Trophoblast cell (in vitro differentiated cells and primary cell): ENCODE measurements at regions not wholly inside any gene's neighbourhood (a gene's known extent, or its start where the extent isn't known, plus 50 kb on each side); places are given as distances from the start of the nearest gene placed in this dataset.

Source experiments
- DNase-seq, 2 donors: peaks; one replicate each; pipeline ENCODE4 v3.0.0-alpha.2; 2016
- H2AFZ ChIP-seq: 2 replicates; pipeline ENCODE4 v1.6.1; 2013; ENCODE audit warnings: low read length, moderate library complexity, mild to moderate bottlenecking; ENCODE audit not compliant: insufficient read depth, poor library complexity
- H2AK5ac ChIP-seq: 2 replicates; pipeline ENCODE4 v1.6.1; 2013; ENCODE audit warnings: mild to moderate bottlenecking, low read length
- H2BK120ac ChIP-seq: 2 replicates; pipeline ENCODE4 v1.6.1; 2013; ENCODE audit warnings: low read length, mild to moderate bottlenecking, moderate library complexity; ENCODE audit not compliant: insufficient read depth, poor library complexity
- H2BK12ac ChIP-seq: 2 replicates; pipeline ENCODE4 v1.6.1; 2013; ENCODE audit warnings: mild to moderate bottlenecking, low read length, moderate library complexity
- H2BK5ac ChIP-seq: 2 replicates; pipeline ENCODE4 v1.6.1; 2013; ENCODE audit warnings: low read length, low read depth, moderate library complexity, mild to moderate bottlenecking; ENCODE audit not compliant: poor library complexity
- H3K14ac ChIP-seq: 2 replicates; pipeline ENCODE4 v1.6.1; 2013; ENCODE audit warnings: mild to moderate bottlenecking, low read length
- H3K18ac ChIP-seq: 2 replicates; pipeline ENCODE4 v1.6.1; 2013; ENCODE audit warnings: mild to moderate bottlenecking, low read length
- H3K23ac ChIP-seq: 2 replicates; pipeline ENCODE4 v1.6.1; 2013; ENCODE audit warnings: low read length
- H3K27ac ChIP-seq: 2 replicates; pipeline ENCODE4 v1.5.1; 2013; ENCODE audit warnings: low read depth, mild to moderate bottlenecking, inconsistent platforms, low read length, moderate library complexity
- H3K27me3 ChIP-seq: 2 replicates; pipeline ENCODE4 v1.6.1; 2013; ENCODE audit warnings: inconsistent platforms, mild to moderate bottlenecking, low read length, moderate library complexity; ENCODE audit not compliant: insufficient read depth
- H3K36me3 ChIP-seq, 2 experiments: 1 replicate in 1 of 2; 2 replicates in 1 of 2; pipeline ENCODE4 v1.6.1; 2013; ENCODE audit warnings: low read length in 2 of 2, mild to moderate bottlenecking in 2 of 2, moderate library complexity in 1 of 2; ENCODE audit not compliant: insufficient read depth in 2 of 2, control insufficient read depth in 1 of 2
- H3K4ac ChIP-seq: 2 replicates; pipeline ENCODE4 v1.6.1; 2013; ENCODE audit warnings: low read depth, mild to moderate bottlenecking, low read length, moderate library complexity
- H3K4me1 ChIP-seq, 2 experiments: 1 replicate in 1 of 2; 2 replicates in 1 of 2; pipeline ENCODE4 v1.6.1; 2013; ENCODE audit warnings: low read length in 2 of 2, mild to moderate bottlenecking in 2 of 2, moderate library complexity in 1 of 2; ENCODE audit not compliant: insufficient read depth in 2 of 2, control insufficient read depth in 1 of 2
- H3K4me2 ChIP-seq: 2 replicates; pipeline ENCODE4 v1.6.1; 2013; ENCODE audit warnings: inconsistent platforms, mild to moderate bottlenecking, low read length, moderate library complexity
- H3K4me3 ChIP-seq: 2 replicates; pipeline ENCODE4 v1.5.1; 2013; ENCODE audit warnings: mild to moderate bottlenecking, low read depth, low read length, inconsistent platforms
- H3K79me1 ChIP-seq: one replicate; pipeline ENCODE4 v1.6.1; 2013; ENCODE audit warnings: low read length
- H3K79me2 ChIP-seq: 2 replicates; pipeline ENCODE4 v1.6.1; 2013; ENCODE audit warnings: low read length, mild to moderate bottlenecking; ENCODE audit not compliant: control insufficient read depth, insufficient read depth, poor library complexity
- H3K9ac ChIP-seq: 2 replicates; pipeline ENCODE4 v1.6.1; 2013; ENCODE audit warnings: mild to moderate bottlenecking, low read length
- H3K9me3 ChIP-seq: 2 replicates; pipeline ENCODE4 v1.6.1; 2013; ENCODE audit warnings: low read depth, mild to moderate bottlenecking, control low read depth, inconsistent platforms, low read length; ENCODE audit not compliant: insufficient read depth
- H4K12ac ChIP-seq: 2 replicates; pipeline ENCODE4 v1.6.1; 2013; ENCODE audit warnings: low read depth, mild to moderate bottlenecking, low read length, moderate library complexity
- H4K8ac ChIP-seq: 2 replicates; pipeline ENCODE4 v1.6.1; 2013; ENCODE audit warnings: low read depth, mild to moderate bottlenecking, low read length, moderate library complexity
- H4K91ac ChIP-seq: one replicate; pipeline ENCODE4 v1.6.1; 2013; ENCODE audit warnings: low read depth, mild to moderate bottlenecking, low read length, moderate library complexity
- WGBS: extraction: QIAGEN DNeasy Blood & Tissue Kit; methylation state at CpG from one replicate; pipeline ENCODE4 v1.1.7; 2013; ENCODE audit warnings: missing lambda C conversion rate; ENCODE audit not compliant: insufficient read length, insufficient coverage; ENCODE audit errors: extremely low coverage; 5-methylcytosine and 5-hydroxymethylcytosine counted together

DNA sequence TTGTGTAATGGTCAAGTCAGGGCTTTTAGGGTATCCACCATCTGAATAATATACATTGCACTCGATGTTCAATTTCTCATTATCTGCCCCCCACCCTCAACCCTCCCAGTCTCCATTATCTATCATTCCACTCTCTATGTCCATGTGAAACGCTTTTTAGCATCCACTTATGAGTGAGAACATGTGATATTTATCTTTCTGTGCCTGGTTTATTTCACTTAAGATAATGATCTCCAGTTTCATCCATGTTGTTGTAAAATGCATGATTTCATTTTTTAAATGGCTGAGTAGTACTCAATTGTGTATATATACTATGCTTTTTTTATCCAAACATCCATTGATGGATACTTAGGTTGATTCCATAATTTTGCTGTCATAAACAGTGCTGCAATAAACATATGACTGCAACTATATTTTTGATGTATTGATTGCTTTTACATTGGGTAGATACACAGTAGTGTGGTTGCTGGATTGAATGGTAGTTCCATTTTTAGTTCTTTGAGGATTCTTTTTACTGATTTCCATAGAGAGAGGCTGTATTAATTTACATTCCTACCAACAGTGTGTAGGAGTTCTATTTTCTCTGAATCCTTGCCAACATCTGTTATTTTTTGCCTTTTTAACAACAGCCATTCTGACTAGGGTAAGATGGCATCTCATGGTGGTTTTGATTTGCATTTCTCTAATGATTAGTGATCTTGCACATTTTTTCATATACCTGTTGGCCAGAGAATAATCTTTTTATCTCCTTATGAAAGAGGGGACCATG is 332.9 kb upstream of the TGFBR2 start:
- H4K12ac ChIP-seq: no peak overlapping the region
- H3K36me3 ChIP-seq: no peaks in the 10 kb centered on the region
- no peak overlapping the region for H4K91ac ChIP-seq
- H3K27me3 ChIP-seq: no peaks in the 10 kb centered on the region
- peaks cover 1% of the 10 kb centered on the region for H3K9me3 ChIP-seq
- no peak overlapping the region for H3K9ac ChIP-seq
- H2BK12ac ChIP-seq: no peak overlapping the region
- no peak overlapping the region for H3K4ac ChIP-seq
- H3K14ac ChIP-seq: no peak overlapping the region
- no peak overlapping the region for H3K18ac ChIP-seq
- no peak overlapping the region for H2AK5ac ChIP-seq
- no peaks in the 10 kb centered on the region for H3K79me1 ChIP-seq
- H3K4me1 ChIP-seq: no peaks in the 10 kb centered on the region
- no CpG with 5 or more reads among the region's 2 CpGs for WGBS
- H3K4me3 ChIP-seq: no peak overlapping the region
- H3K27ac ChIP-seq: no peak overlapping the region
- no peak for DNase-seq
- no peak overlapping the region for H3K4me2 ChIP-seq
- H3K23ac ChIP-seq: no peak overlapping the region
- no peak overlapping the region for H4K8ac ChIP-seq
- no peaks in the 10 kb centered on the region for H3K79me2 ChIP-seq
- no peak overlapping the region for H2BK120ac ChIP-seq
- H2BK5ac ChIP-seq: no peak overlapping the region
- no peak overlapping the region for H2AFZ ChIP-seq

DNA sequence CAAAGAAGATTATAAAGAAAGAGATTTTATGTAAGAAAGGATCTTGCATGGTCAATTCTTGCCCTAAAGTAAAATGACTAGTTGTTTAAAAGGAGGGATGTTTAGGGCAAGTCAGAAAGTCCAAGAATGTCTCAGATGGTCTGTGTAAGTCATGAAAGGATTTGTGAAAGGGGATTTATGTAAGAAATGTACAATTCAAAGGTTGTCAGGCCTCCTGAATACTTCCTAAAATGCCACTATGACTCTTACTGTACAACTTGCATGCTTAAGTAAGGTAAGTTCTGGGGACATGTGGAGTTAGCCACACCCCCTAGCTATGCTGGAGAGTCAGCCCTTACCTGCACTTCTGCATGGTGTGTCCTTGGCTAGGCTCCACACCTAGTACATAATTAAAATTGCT is 328.9 kb upstream of the TGFBR2 start:
- Histone ChIP-seq H3K79me1 (no peaks in the 10 kb centered on the region), H4K8ac (no peak overlapping the region), H3K36me3 (no peaks in the 10 kb centered on the region), H3K23ac (no peak overlapping the region), H2AFZ (no peak overlapping the region), H2BK12ac (no peak overlapping the region), H3K9ac (no peak overlapping the region), H3K27ac (no peak overlapping the region), H2BK120ac (no peak overlapping the region), H3K4me3 (no peak overlapping the region), H3K18ac (no peak overlapping the region), H4K12ac (no peak overlapping the region), H2AK5ac (no peak overlapping the region), H3K9me3 (peaks cover 1% of the 10 kb centered on the region), H4K91ac (no peak overlapping the region), H3K79me2 (no peaks in the 10 kb centered on the region), H3K14ac (no peak overlapping the region), H2BK5ac (no peak overlapping the region), H3K4me2 (no peak overlapping the region), H3K27me3 (no peaks in the 10 kb centered on the region), H3K4ac (no peak overlapping the region), H3K4me1 (no peaks in the 10 kb centered on the region)
- DNase-seq: peak in 1 of 2 donors; percentile 25

DNA sequence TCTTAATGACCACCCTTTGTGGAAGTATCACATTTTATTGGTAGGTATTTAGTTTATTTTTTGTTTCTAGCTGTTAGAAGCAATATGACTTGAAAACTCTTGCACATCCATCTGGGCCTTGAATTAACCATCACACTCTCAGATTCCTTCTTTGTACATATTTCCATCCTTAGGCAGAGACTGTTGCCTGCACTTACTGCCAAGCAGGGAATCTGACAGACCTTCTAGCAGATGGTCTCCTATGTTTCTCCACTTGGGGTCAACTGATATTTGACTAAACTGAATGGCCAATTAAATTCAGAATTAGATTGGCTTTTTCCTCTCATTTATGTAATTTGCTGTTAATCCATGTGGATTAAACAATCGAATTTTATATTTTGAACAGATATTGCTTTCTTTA is 324.9 kb upstream of the TGFBR2 start:
- H3K9me3 ChIP-seq: peaks cover 1% of the 10 kb centered on the region

DNA sequence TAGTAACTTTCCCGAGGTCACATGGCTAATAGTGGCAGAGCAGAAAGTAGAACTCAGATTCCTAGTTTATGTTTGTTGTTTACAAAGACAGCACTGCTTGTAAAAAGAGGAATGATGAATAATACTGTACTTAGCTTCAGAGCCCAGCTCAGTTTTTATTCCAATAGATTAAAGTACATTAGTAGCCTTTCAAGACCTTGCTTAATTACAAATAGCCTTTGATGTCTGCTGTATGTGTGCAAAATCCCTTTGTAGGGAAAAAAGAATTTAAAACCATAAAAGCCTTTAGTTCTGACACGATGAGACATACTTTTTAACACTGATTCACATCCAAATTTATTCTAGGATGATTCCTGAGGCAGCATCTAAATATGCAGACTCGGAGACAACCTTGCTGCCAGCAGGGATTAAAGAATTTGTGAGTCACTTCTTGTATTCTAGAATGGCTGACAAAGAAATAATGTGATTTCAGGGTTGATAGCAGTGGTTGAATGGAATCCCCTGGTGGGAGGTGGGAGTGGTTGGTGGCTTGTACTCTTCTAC is 324.2 kb upstream of the TGFBR2 start:
- H3K79me2 ChIP-seq: no peaks in the 10 kb centered on the region
- no CpG with 5 or more reads among the region's 3 CpGs for WGBS
- H2BK5ac ChIP-seq: no peak overlapping the region
- H4K12ac ChIP-seq: no peak overlapping the region
- no peak overlapping the region for H4K8ac ChIP-seq
- no peak overlapping the region for H4K91ac ChIP-seq
- H3K18ac ChIP-seq: no peak overlapping the region
- H3K27ac ChIP-seq: no peak overlapping the region
- no peaks in the 10 kb centered on the region for H3K36me3 ChIP-seq
- no peak overlapping the region for H3K14ac ChIP-seq
- peaks cover 0 to 2% of the 10 kb centered on the region in 2 experiments for H3K4me1 ChIP-seq
- no peak overlapping the region for H2BK12ac ChIP-seq
- no peaks in the 10 kb centered on the region for H3K27me3 ChIP-seq
- H2BK120ac ChIP-seq: no peak overlapping the region
- no peak overlapping the region for H3K4me3 ChIP-seq
- H3K79me1 ChIP-seq: no peaks in the 10 kb centered on the region
- DNase-seq: peak; percentile 55 to 83
- H3K4me2 ChIP-seq: no peak overlapping the region
- H3K4ac ChIP-seq: no peak overlapping the region
- no peak overlapping the region for H2AFZ ChIP-seq
- no peak overlapping the region for H3K9ac ChIP-seq
- H3K23ac ChIP-seq: no peak overlapping the region
- peaks cover 1% of the 10 kb centered on the region for H3K9me3 ChIP-seq
- no peak overlapping the region for H2AK5ac ChIP-seq

More for the DNA sequence above, 324.9 kb upstream of the TGFBR2 start:
- Histone ChIP-seq H3K4me2 (no peak overlapping the region), H2AFZ (no peak overlapping the region), H3K27ac (no peak overlapping the region), H4K12ac (no peak overlapping the region), H3K4me3 (no peak overlapping the region), H3K79me1 (no peaks in the 10 kb centered on the region), H2BK12ac (no peak overlapping the region), H3K36me3 (no peaks in the 10 kb centered on the region), H3K9ac (no peak overlapping the region), H4K91ac (peak overlapping the region; percentile 24), H3K27me3 (no peaks in the 10 kb centered on the region), H2BK5ac (peak overlapping the region; percentile 63), H2BK120ac (peak overlapping the region; percentile 66), H4K8ac (no peak overlapping the region), H2AK5ac (no peak overlapping the region), H3K4ac (no peak overlapping the region), H3K14ac (no peak overlapping the region), H3K4me1 (peaks cover 0 to 2% of the 10 kb centered on the region in 2 experiments), H3K23ac (no peak overlapping the region), H3K79me2 (no peaks in the 10 kb centered on the region), H3K18ac (no peak overlapping the region)
- no CpG with 5 or more reads among the region's 1 CpG for WGBS
- no peak for DNase-seq
